ENCODE measurements at regions not wholly inside any gene's neighbourhood (a gene's known extent, or its start where the extent isn't known, plus 50 kb on each side); places are given as distances from the start of the nearest gene placed in this dataset.

- H3K4me1 ChIP-seq (ENCODE audit: control insufficient read depth in 2 of 2, insufficient read depth in 2 of 2, low read length in 2 of 2), result no peaks in the 10 kb centered on the region
- no peaks in the 10 kb centered on the region for H3K27me3 ChIP-seq (ENCODE audit: control insufficient read depth in 2 of 2, insufficient read depth in 1 of 2, low read length in 1 of 2)
- DNase-seq (ENCODE audit: low read depth in 6 of 9, low spot score in 9 of 9), result no peak
- 83% methylated on average over 10 of the region's 10 CpGs for WGBS
- H3K4me3 ChIP-seq (ENCODE audit: low read length in 2 of 2), result no peak overlapping the region
- no peak overlapping the region for H3K27ac ChIP-seq (ENCODE audit: low read depth in 1 of 2, low read length in 1 of 2)
- no peaks in the 10 kb centered on the region for H3K9me3 ChIP-seq (ENCODE audit: control insufficient read depth in 2 of 2, insufficient read depth in 1 of 2, low read length in 1 of 2)
- no peaks in the 10 kb centered on the region for H3K36me3 ChIP-seq (ENCODE audit: control insufficient read depth in 2 of 2, insufficient read depth in 2 of 2, low read length in 1 of 2)
These were observed 535.4 kb upstream of the RAB6C start for GRCh38 chr2:129443865-129444739.

- no peaks in the 10 kb centered on the region for H3K36me3 ChIP-seq (ENCODE audit: control insufficient read depth in 2 of 2, insufficient read depth in 2 of 2, low read length in 1 of 2)
These were observed 534.7 kb upstream of the RAB6C start for GRCh38 chr2:129444751-129445150.

GRCh38 chr2:129456691-129457090, 522.8 kb upstream of the RAB6C start:
- H3K9me3 ChIP-seq (ENCODE audit: control insufficient read depth in 2 of 2, insufficient read depth in 1 of 2, low read length in 1 of 2), result no peaks in the 10 kb centered on the region
- H3K27ac ChIP-seq (ENCODE audit: low read depth in 1 of 2, low read length in 1 of 2), result no peak overlapping the region
- H3K36me3 ChIP-seq (ENCODE audit: control insufficient read depth in 2 of 2, insufficient read depth in 2 of 2, low read length in 1 of 2), result no peaks in the 10 kb centered on the region
- WGBS, result 80% methylated on average over 3 of the region's 3 CpGs
- no peaks in the 10 kb centered on the region for H3K27me3 ChIP-seq (ENCODE audit: control insufficient read depth in 2 of 2, insufficient read depth in 1 of 2, low read length in 1 of 2)
- no peaks in the 10 kb centered on the region for H3K4me1 ChIP-seq (ENCODE audit: control insufficient read depth in 2 of 2, insufficient read depth in 2 of 2, low read length in 2 of 2)
- H3K4me3 ChIP-seq (ENCODE audit: low read length in 2 of 2), result no peak overlapping the region
- no peak for DNase-seq (ENCODE audit: low read depth in 6 of 9, low spot score in 9 of 9)

More at GRCh38 chr2:129444751-129445150, 534.7 kb upstream of the RAB6C start:
- Histone ChIP-seq H3K4me1 (ENCODE audit: control insufficient read depth in 2 of 2, insufficient read depth in 2 of 2, low read length in 2 of 2) (no peaks in the 10 kb centered on the region), H3K27me3 (ENCODE audit: control insufficient read depth in 2 of 2, insufficient read depth in 1 of 2, low read length in 1 of 2) (no peaks in the 10 kb centered on the region), H3K9me3 (ENCODE audit: control insufficient read depth in 2 of 2, insufficient read depth in 1 of 2, low read length in 1 of 2) (no peaks in the 10 kb centered on the region), H3K27ac (ENCODE audit: low read depth in 1 of 2, low read length in 1 of 2) (no peak overlapping the region), H3K4me3 (ENCODE audit: low read length in 2 of 2) (no peak overlapping the region)
- DNase-seq (ENCODE audit: low read depth in 6 of 9, low spot score in 9 of 9), result no peak
- WGBS, result 97% methylated on average over 6 of the region's 6 CpGs

- H3K27ac ChIP-seq (ENCODE audit: low read depth in 1 of 2, low read length in 1 of 2), result no peak overlapping the region
- no peak overlapping the region for H3K4me3 ChIP-seq (ENCODE audit: low read length in 2 of 2)
- H3K36me3 ChIP-seq (ENCODE audit: control insufficient read depth in 2 of 2, insufficient read depth in 2 of 2, low read length in 1 of 2), result no peaks in the 10 kb centered on the region
- 85% methylated on average over 5 of the region's 5 CpGs for WGBS
- no peak for DNase-seq (ENCODE audit: low read depth in 6 of 9, low spot score in 9 of 9)
- H3K4me1 ChIP-seq (ENCODE audit: control insufficient read depth in 2 of 2, insufficient read depth in 2 of 2, low read length in 2 of 2), result no peaks in the 10 kb centered on the region
- no peaks in the 10 kb centered on the region for H3K27me3 ChIP-seq (ENCODE audit: control insufficient read depth in 2 of 2, insufficient read depth in 1 of 2, low read length in 1 of 2)
- no peaks in the 10 kb centered on the region for H3K9me3 ChIP-seq (ENCODE audit: control insufficient read depth in 2 of 2, insufficient read depth in 1 of 2, low read length in 1 of 2)
These were observed 522.1 kb upstream of the RAB6C start for GRCh38 chr2:129457277-129457818.

GRCh38 chr2:129458006-129458405, 521.5 kb upstream of the RAB6C start:
- no peaks in the 10 kb centered on the region for H3K4me1 ChIP-seq (ENCODE audit: control insufficient read depth in 2 of 2, insufficient read depth in 2 of 2, low read length in 2 of 2)
- no peaks in the 10 kb centered on the region for H3K9me3 ChIP-seq (ENCODE audit: control insufficient read depth in 2 of 2, insufficient read depth in 1 of 2, low read length in 1 of 2)
- H3K4me3 ChIP-seq (ENCODE audit: low read length in 2 of 2), result no peak overlapping the region
- no peak for DNase-seq (ENCODE audit: low read depth in 6 of 9, low spot score in 9 of 9)
- 90% methylated on average over 7 of the region's 7 CpGs for WGBS
- no peaks in the 10 kb centered on the region for H3K27me3 ChIP-seq (ENCODE audit: control insufficient read depth in 2 of 2, insufficient read depth in 1 of 2, low read length in 1 of 2)
- no peak overlapping the region for H3K27ac ChIP-seq (ENCODE audit: low read depth in 1 of 2, low read length in 1 of 2)
- H3K36me3 ChIP-seq (ENCODE audit: control insufficient read depth in 2 of 2, insufficient read depth in 2 of 2, low read length in 1 of 2), result no peaks in the 10 kb centered on the region

- WGBS, result 95% methylated on average over 7 of the region's 7 CpGs
- Histone ChIP-seq H3K9me3 (ENCODE audit: control insufficient read depth in 2 of 2, insufficient read depth in 1 of 2, low read length in 1 of 2) (no peaks in the 10 kb centered on the region), H3K4me3 (ENCODE audit: low read length in 2 of 2) (no peak overlapping the region), H3K27me3 (ENCODE audit: control insufficient read depth in 2 of 2, insufficient read depth in 1 of 2, low read length in 1 of 2) (no peaks in the 10 kb centered on the region), H3K4me1 (ENCODE audit: control insufficient read depth in 2 of 2, insufficient read depth in 2 of 2, low read length in 2 of 2) (no peaks in the 10 kb centered on the region), H3K36me3 (ENCODE audit: control insufficient read depth in 2 of 2, insufficient read depth in 2 of 2, low read length in 1 of 2) (no peaks in the 10 kb centered on the region), H3K27ac (ENCODE audit: low read depth in 1 of 2, low read length in 1 of 2) (no peak overlapping the region)
- no peak for DNase-seq (ENCODE audit: low read depth in 6 of 9, low spot score in 9 of 9)
These were observed 521.0 kb upstream of the RAB6C start for GRCh38 chr2:129458436-129458835.

- no peaks in the 10 kb centered on the region for H3K4me1 ChIP-seq (ENCODE audit: control insufficient read depth in 2 of 2, insufficient read depth in 2 of 2, low read length in 2 of 2)
- H3K4me3 ChIP-seq (ENCODE audit: low read length in 2 of 2), result no peak overlapping the region
- H3K9me3 ChIP-seq (ENCODE audit: control insufficient read depth in 2 of 2, insufficient read depth in 1 of 2, low read length in 1 of 2), result no peaks in the 10 kb centered on the region
- no peak for DNase-seq (ENCODE audit: low read depth in 6 of 9, low spot score in 9 of 9)
- WGBS, result 90% methylated on average over 15 of the region's 15 CpGs
- H3K36me3 ChIP-seq (ENCODE audit: control insufficient read depth in 2 of 2, insufficient read depth in 2 of 2, low read length in 1 of 2), result no peaks in the 10 kb centered on the region
- no peaks in the 10 kb centered on the region for H3K27me3 ChIP-seq (ENCODE audit: control insufficient read depth in 2 of 2, insufficient read depth in 1 of 2, low read length in 1 of 2)
- H3K27ac ChIP-seq (ENCODE audit: low read depth in 1 of 2, low read length in 1 of 2), result no peak overlapping the region
These were observed 520.1 kb upstream of the RAB6C start for GRCh38 chr2:129459200-129459876.

- DNase-seq (ENCODE audit: low read depth in 6 of 9, low spot score in 9 of 9), result no peak
- H3K36me3 ChIP-seq (ENCODE audit: control insufficient read depth in 2 of 2, insufficient read depth in 2 of 2, low read length in 1 of 2), result no peaks in the 10 kb centered on the region
- H3K27me3 ChIP-seq (ENCODE audit: control insufficient read depth in 2 of 2, insufficient read depth in 1 of 2, low read length in 1 of 2), result no peaks in the 10 kb centered on the region
- H3K4me3 ChIP-seq (ENCODE audit: low read length in 2 of 2), result no peak overlapping the region
- no peaks in the 10 kb centered on the region for H3K4me1 ChIP-seq (ENCODE audit: control insufficient read depth in 2 of 2, insufficient read depth in 2 of 2, low read length in 2 of 2)
- no peak overlapping the region for H3K27ac ChIP-seq (ENCODE audit: low read depth in 1 of 2, low read length in 1 of 2)
- WGBS, result 96% methylated on average over 7 of the region's 7 CpGs
- no peaks in the 10 kb centered on the region for H3K9me3 ChIP-seq (ENCODE audit: control insufficient read depth in 2 of 2, insufficient read depth in 1 of 2, low read length in 1 of 2)
These were observed 519.6 kb upstream of the RAB6C start for GRCh38 chr2:129459881-129460280.

Data from thymus (tissue), 11 donors.